AG09309 (cell line): ENCODE measurements at regions not wholly inside any gene's neighbourhood (a gene's known extent, or its start where the extent isn't known, plus 50 kb on each side); places are given as distances from the start of the nearest gene placed in this dataset.
"Not testable (repeated sequence)": the region's sequence is repeated elsewhere in the genome, so short reads cannot be mapped to it uniquely, and the experiment has no call there.

ENCODE experiments used
- DNase-seq: peaks from one replicate; pipeline ENCODE4 v3.0.0-alpha.2; 2010; ENCODE audit warnings: low read depth
- H3K4me3 ChIP-seq: 2 replicates; pipeline ENCODE4 v1.5.1; 2011; ENCODE audit warnings: mild to moderate bottlenecking, low read depth, low read length, moderate library complexity; ENCODE audit not compliant: control insufficient read depth
- CTCF ChIP-seq: IDR thresholded peaks from 2 replicates; pipeline ENCODE4 v1.5.1; 2011; ENCODE audit warnings: mild to moderate bottlenecking, low read depth, low read length, inconsistent platforms; ENCODE audit not compliant: insufficient read depth, control insufficient read depth; ENCODE audit errors: missing control alignments

- no peak for TF ChIP-seq CTCF
- no peak overlapping the region for H3K4me3 ChIP-seq
- DNase-seq: no peak
Observed at GRCh38 chr1:95652423-95652965, 418.5 kb downstream of the RWDD3 start.

GRCh38 chr1:95653618-95654017 is 419.6 kb downstream of the RWDD3 start:
- no peak for DNase-seq
- TF ChIP-seq CTCF: no peak
- H3K4me3 ChIP-seq: no peak overlapping the region

- no peak for TF ChIP-seq CTCF
- no peak overlapping the region for H3K4me3 ChIP-seq
- DNase-seq: no peak
Observed at GRCh38 chr1:95655321-95656020, 421.5 kb downstream of the RWDD3 start.

GRCh38 chr1:95657248-95657647 is 423.2 kb downstream of the RWDD3 start:
- DNase-seq: no peak
- no peak overlapping the region for H3K4me3 ChIP-seq
- no peak for TF ChIP-seq CTCF

GRCh38 chr1:95659166-95659565 is 425.2 kb downstream of the RWDD3 start:
- no peak for DNase-seq
- H3K4me3 ChIP-seq: no peak overlapping the region
- no peak for TF ChIP-seq CTCF

GRCh38 chr1:95659588-95659987 is 425.6 kb downstream of the RWDD3 start:
- no peak overlapping the region for H3K4me3 ChIP-seq
- TF ChIP-seq CTCF: no peak
- DNase-seq: no peak

- TF ChIP-seq CTCF: no peak
- no peak for DNase-seq
Observed at GRCh38 chr1:95660736-95661135, 426.7 kb downstream of the RWDD3 start.

GRCh38 chr1:95663530-95663929 is 429.5 kb downstream of the RWDD3 start:
- not testable (repeated sequence) for DNase-seq, H3K4me3 ChIP-seq

More at GRCh38 chr1:95660736-95661135, 426.7 kb downstream of the RWDD3 start:
- H3K4me3 ChIP-seq: no peak overlapping the region
